ENCODE measurements at regions not wholly inside any gene's neighbourhood (a gene's known extent, or its start where the extent isn't known, plus 50 kb on each side); places are given as distances from the start of the nearest gene placed in this dataset.

GRCh38 chr1:219993554-219994433 lies 52.5 kb downstream of the EPRS1 start:
- Histone ChIP-seq H3K4me3 (ENCODE audit: low read depth, low read length) (no peak overlapping the region), H3K27me3 (ENCODE audit: control insufficient read depth, insufficient read depth, low read length) (no peaks in the 10 kb centered on the region), H3K9ac (ENCODE audit: low read depth, low read length) (no peak overlapping the region), H3K9me3 (ENCODE audit: control insufficient read depth, insufficient read depth, low read length) (no peaks in the 10 kb centered on the region), H3K27ac (ENCODE audit: low read depth, low read length) (no peak overlapping the region), H3K4me1 (ENCODE audit: control insufficient read depth, insufficient read depth, low read length) (no peaks in the 10 kb centered on the region), H3K36me3 (ENCODE audit: control insufficient read depth, insufficient read depth, low read length) (peaks cover 58% of the 10 kb centered on the region)

DNA sequence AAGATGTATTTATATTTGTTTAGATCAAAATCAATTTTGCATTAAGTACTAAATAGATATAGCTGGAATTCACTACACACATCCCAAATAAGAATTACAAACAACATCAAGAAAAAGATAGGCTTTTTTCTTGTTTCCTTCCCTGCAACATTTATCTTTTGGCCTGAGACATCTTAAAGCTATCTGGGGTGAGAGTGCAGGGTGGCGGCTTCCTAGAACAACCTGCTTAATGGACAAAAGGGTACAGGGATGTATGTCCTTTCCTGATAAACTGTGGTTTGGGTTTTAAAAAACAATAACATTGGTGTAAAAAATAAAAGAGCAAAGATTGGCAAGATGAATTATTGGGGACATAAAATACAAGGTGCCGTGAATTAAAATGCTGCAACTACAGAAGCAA lies 54.4 kb downstream of the EPRS1 start:
- Histone ChIP-seq H3K27me3 (ENCODE audit: control insufficient read depth, insufficient read depth, low read length) (no peaks in the 10 kb centered on the region), H3K9ac (ENCODE audit: low read depth, low read length) (no peak overlapping the region), H3K4me1 (ENCODE audit: control insufficient read depth, insufficient read depth, low read length) (no peaks in the 10 kb centered on the region), H3K9me3 (ENCODE audit: control insufficient read depth, insufficient read depth, low read length) (no peaks in the 10 kb centered on the region), H3K27ac (ENCODE audit: low read depth, low read length) (no peak overlapping the region), H3K4me3 (ENCODE audit: low read depth, low read length) (no peak overlapping the region), H3K36me3 (ENCODE audit: control insufficient read depth, insufficient read depth, low read length) (peaks cover 58% of the 10 kb centered on the region)

GRCh38 chr1:219991511-219991810 lies 54.8 kb downstream of the EPRS1 start:
- H3K36me3 ChIP-seq (ENCODE audit: control insufficient read depth, insufficient read depth, low read length), result peaks cover 58% of the 10 kb centered on the region

GRCh38 chr1:219990782-219991510 lies 55.4 kb downstream of the EPRS1 start:
- no peaks in the 10 kb centered on the region for H3K9me3 ChIP-seq (ENCODE audit: control insufficient read depth, insufficient read depth, low read length)
- H3K9ac ChIP-seq (ENCODE audit: low read depth, low read length), result no peak overlapping the region
- no peak overlapping the region for H3K27ac ChIP-seq (ENCODE audit: low read depth, low read length)
- no peaks in the 10 kb centered on the region for H3K27me3 ChIP-seq (ENCODE audit: control insufficient read depth, insufficient read depth, low read length)
- no peak overlapping the region for H3K4me3 ChIP-seq (ENCODE audit: low read depth, low read length)
- H3K4me1 ChIP-seq (ENCODE audit: control insufficient read depth, insufficient read depth, low read length), result no peaks in the 10 kb centered on the region
- H3K36me3 ChIP-seq (ENCODE audit: control insufficient read depth, insufficient read depth, low read length), result peaks cover 58% of the 10 kb centered on the region

More at GRCh38 chr1:219991511-219991810, 54.8 kb downstream of the EPRS1 start:
- no peak overlapping the region for H3K9ac ChIP-seq (ENCODE audit: low read depth, low read length)
- H3K4me3 ChIP-seq (ENCODE audit: low read depth, low read length), result no peak overlapping the region
- no peaks in the 10 kb centered on the region for H3K4me1 ChIP-seq (ENCODE audit: control insufficient read depth, insufficient read depth, low read length)
- no peak overlapping the region for H3K27ac ChIP-seq (ENCODE audit: low read depth, low read length)
- H3K27me3 ChIP-seq (ENCODE audit: control insufficient read depth, insufficient read depth, low read length), result no peaks in the 10 kb centered on the region
- H3K9me3 ChIP-seq (ENCODE audit: control insufficient read depth, insufficient read depth, low read length), result no peaks in the 10 kb centered on the region

- Histone ChIP-seq H3K27me3 (ENCODE audit: control insufficient read depth, insufficient read depth, low read length) (no peaks in the 10 kb centered on the region), H3K4me1 (ENCODE audit: control insufficient read depth, insufficient read depth, low read length) (no peaks in the 10 kb centered on the region), H3K27ac (ENCODE audit: low read depth, low read length) (no peak overlapping the region), H3K9me3 (ENCODE audit: control insufficient read depth, insufficient read depth, low read length) (no peaks in the 10 kb centered on the region), H3K9ac (ENCODE audit: low read depth, low read length) (no peak overlapping the region), H3K36me3 (ENCODE audit: control insufficient read depth, insufficient read depth, low read length) (peaks cover 61% of the 10 kb centered on the region), H3K4me3 (ENCODE audit: low read depth, low read length) (no peak overlapping the region)
Observed at GRCh38 chr1:219989766-219990165, 56.5 kb downstream of the EPRS1 start.

GRCh38 chr1:219988818-219989217 lies 57.5 kb downstream of the EPRS1 start:
- H3K9me3 ChIP-seq (ENCODE audit: control insufficient read depth, insufficient read depth, low read length), result no peaks in the 10 kb centered on the region
- H3K27ac ChIP-seq (ENCODE audit: low read depth, low read length), result no peak overlapping the region
- H3K4me3 ChIP-seq (ENCODE audit: low read depth, low read length), result no peak overlapping the region
- H3K9ac ChIP-seq (ENCODE audit: low read depth, low read length), result no peak overlapping the region
- no peaks in the 10 kb centered on the region for H3K4me1 ChIP-seq (ENCODE audit: control insufficient read depth, insufficient read depth, low read length)
- peaks cover 65% of the 10 kb centered on the region for H3K36me3 ChIP-seq (ENCODE audit: control insufficient read depth, insufficient read depth, low read length)
- no peaks in the 10 kb centered on the region for H3K27me3 ChIP-seq (ENCODE audit: control insufficient read depth, insufficient read depth, low read length)

- H3K27me3 ChIP-seq (ENCODE audit: control insufficient read depth, insufficient read depth, low read length), result no peaks in the 10 kb centered on the region
- no peak overlapping the region for H3K4me3 ChIP-seq (ENCODE audit: low read depth, low read length)
- no peaks in the 10 kb centered on the region for H3K4me1 ChIP-seq (ENCODE audit: control insufficient read depth, insufficient read depth, low read length)
- peaks cover 68% of the 10 kb centered on the region for H3K36me3 ChIP-seq (ENCODE audit: control insufficient read depth, insufficient read depth, low read length)
- no peak overlapping the region for H3K27ac ChIP-seq (ENCODE audit: low read depth, low read length)
- no peak overlapping the region for H3K9ac ChIP-seq (ENCODE audit: low read depth, low read length)
- H3K9me3 ChIP-seq (ENCODE audit: control insufficient read depth, insufficient read depth, low read length), result no peaks in the 10 kb centered on the region
Observed at GRCh38 chr1:219988387-219988786, 57.9 kb downstream of the EPRS1 start.

- Histone ChIP-seq H3K4me1 (ENCODE audit: control insufficient read depth, insufficient read depth, low read length) (no peaks in the 10 kb centered on the region), H3K27me3 (ENCODE audit: control insufficient read depth, insufficient read depth, low read length) (no peaks in the 10 kb centered on the region), H3K9me3 (ENCODE audit: control insufficient read depth, insufficient read depth, low read length) (no peaks in the 10 kb centered on the region), H3K9ac (ENCODE audit: low read depth, low read length) (no peak overlapping the region), H3K36me3 (ENCODE audit: control insufficient read depth, insufficient read depth, low read length) (peaks cover 73% of the 10 kb centered on the region), H3K27ac (ENCODE audit: low read depth, low read length) (no peak overlapping the region), H3K4me3 (ENCODE audit: low read depth, low read length) (no peak overlapping the region)
Observed at GRCh38 chr1:219987325-219987724, 59.0 kb upstream of the SLC30A10 start.

GRCh38 chr1:219985169-219985568 lies 56.8 kb upstream of the SLC30A10 start:
- Histone ChIP-seq H3K36me3 (ENCODE audit: control insufficient read depth, insufficient read depth, low read length) (peaks cover 94% of the 10 kb centered on the region), H3K27ac (ENCODE audit: low read depth, low read length) (no peak overlapping the region), H3K4me1 (ENCODE audit: control insufficient read depth, insufficient read depth, low read length) (no peaks in the 10 kb centered on the region), H3K9ac (ENCODE audit: low read depth, low read length) (no peak overlapping the region), H3K9me3 (ENCODE audit: control insufficient read depth, insufficient read depth, low read length) (no peaks in the 10 kb centered on the region), H3K4me3 (ENCODE audit: low read depth, low read length) (no peak overlapping the region), H3K27me3 (ENCODE audit: control insufficient read depth, insufficient read depth, low read length) (no peaks in the 10 kb centered on the region)

Measured in HUES48 (cell line).